Endothelial cell of umbilical vein (primary cell): ENCODE measurements at regions not wholly inside any gene's neighbourhood (a gene's known extent, or its start where the extent isn't known, plus 50 kb on each side); places are given as distances from the start of the nearest gene placed in this dataset.

Source experiments
- BruUV-seq: library from RNA; stranded (reverse); fragments of 400-500 nt; replicated peaks from 2 replicates; lab custom pipeline; 2021; lab: Mats Ljungman, UMichigan
- CTCF ChIA-PET: fragments of 300-600, 350-600 bp; sonication (Branson Sonifier 250); formaldehyde crosslinking; loops from one replicate; lab custom pipeline; 2021; ENCODE audit warnings: antibody characterized with exemption, inconsistent platforms; lab: Charles Lee
- POLR2A ChIA-PET: fragments of 300-600, 350-600 bp; sonication (Branson Sonifier 250); formaldehyde crosslinking; loops from one replicate; lab custom pipeline; 2021; ENCODE audit warnings: antibody characterized with exemption, inconsistent platforms; lab: Charles Lee
- DNase-seq: peaks from one replicate; pipeline ENCODE4 v3.0.0-alpha.2; 2011; ENCODE audit warnings: low read depth, low spot score
- FAIRE-seq: peaks from 2 replicates; lab custom pipeline; 2011; peaks lifted over from hg19 to GRCh38; lab: Jason Lieb, UNC
- H2AFZ ChIP-seq: 2 replicates; pipeline ENCODE4 v1.6.0; 2012; ENCODE audit warnings: low read depth, low read length, control low read depth, inconsistent platforms
- H3K27ac ChIP-seq: 2 replicates; pipeline ENCODE4 v1.5.1; 2011; ENCODE audit warnings: low read depth, mild to moderate bottlenecking, control low read depth, low read length, moderate library complexity; ENCODE audit not compliant: insufficient read depth
- H3K27me3 ChIP-seq, 2 experiments: 2 replicates each; pipeline versions ENCODE4 v1.6.0 to v1.6.1; 2011; ENCODE audit warnings: low read length in 2 of 2, mixed read lengths in 1 of 2; ENCODE audit not compliant: control insufficient read depth in 2 of 2, insufficient read depth in 2 of 2
- H3K36me3 ChIP-seq, 2 experiments: 2 replicates in 1 of 2; 3 replicates in 1 of 2; pipeline ENCODE4 v1.5.1; 2011; ENCODE audit warnings: low read length in 2 of 2, mild to moderate bottlenecking in 1 of 2, moderate library complexity in 1 of 2; ENCODE audit not compliant: control insufficient read depth in 2 of 2, insufficient read depth in 2 of 2; ENCODE audit errors: extremely low read depth in 1 of 2
- H3K4me1 ChIP-seq: 3 replicates; pipeline ENCODE4 v1.5.1; 2011; ENCODE audit warnings: mild to moderate bottlenecking, low read length; ENCODE audit not compliant: control insufficient read depth, insufficient read depth; ENCODE audit errors: extremely low read depth
- H3K4me2 ChIP-seq: 2 replicates; pipeline ENCODE4 v1.6.1; 2011; ENCODE audit warnings: low read length, control low read depth, mixed read lengths; ENCODE audit not compliant: insufficient read depth
- H3K4me3 ChIP-seq, 3 experiments: fragments of 200-600 bp in 1 of 3; sonication (generic), shearing (Covaris generic) in 1 of 3; replicated peaks in 1 of 3; 2 replicates each; pipeline ENCODE4 v1.5.1; 2011 to 2016; ENCODE audit warnings: control low read depth in 3 of 3, low read length in 3 of 3, mild to moderate bottlenecking in 2 of 3, inconsistent platforms in 1 of 3, low read depth in 1 of 3, moderate library complexity in 1 of 3; ENCODE audit not compliant: insufficient read depth in 1 of 3
- H3K79me2 ChIP-seq: 2 replicates; pipeline ENCODE4 v1.6.0; 2012; ENCODE audit warnings: low read length, inconsistent platforms; ENCODE audit not compliant: control insufficient read depth, insufficient read depth
- H3K9ac ChIP-seq: replicated peaks from 2 replicates; pipeline ENCODE3; 2011; ENCODE audit warnings: low read length, control low read depth; ENCODE audit not compliant: insufficient read depth; ENCODE audit errors: extremely low read depth
- H3K9me1 ChIP-seq: replicated peaks from 3 replicates; pipeline ENCODE4 v1.6.0; 2011; ENCODE audit warnings: mild to moderate bottlenecking, low read length; ENCODE audit not compliant: control insufficient read depth, insufficient read depth; ENCODE audit errors: extremely low read depth
- H3K9me3 ChIP-seq: replicated peaks from 2 replicates; pipeline ENCODE4 v1.5.1; 2012; ENCODE audit warnings: low read length, inconsistent platforms; ENCODE audit not compliant: control insufficient read depth, insufficient read depth
- H4K20me1 ChIP-seq: replicated peaks from 2 replicates; pipeline ENCODE3; 2011; ENCODE audit warnings: mild to moderate bottlenecking, low read length; ENCODE audit not compliant: control insufficient read depth, insufficient read depth; ENCODE audit errors: extremely low read depth
- FOS ChIP-seq: IDR thresholded peaks from 2 replicates; pipeline ENCODE4 v1.6.1; 2011; ENCODE audit warnings: mild to moderate bottlenecking, low read length, moderate library complexity, borderline replicate concordance; ENCODE audit not compliant: insufficient read depth
- GATA2 ChIP-seq: IDR thresholded peaks from 2 replicates; pipeline ENCODE4 v1.7.0; 2011; ENCODE audit warnings: low read depth, mild to moderate bottlenecking, moderate library complexity, mixed read lengths, low read length; ENCODE audit not compliant: insufficient read length, insufficient read depth
- JUN ChIP-seq: IDR thresholded peaks from 2 replicates; pipeline ENCODE4 v1.6.1; 2011; ENCODE audit warnings: borderline replicate concordance, low read depth; ENCODE audit not compliant: insufficient read length, insufficient read depth
- MYC ChIP-seq: IDR thresholded peaks from one replicate; pipeline ENCODE4 v1.6.1; 2011; ENCODE audit warnings: mild to moderate bottlenecking, low read depth, low read length
- dilution Hi-C: fragments of 300-500 bp; cut with MboI; formaldehyde crosslinking; loops from one replicate; pipeline ENCODE4 v1.15.0; 2019; ENCODE audit warnings: low sequenced_read_pairs; ENCODE audit not compliant: extremely low pct_ligation_motif_present
- intact Hi-C: fragments of 100-400 bp; cut with micrococcal nuclease; formaldehyde crosslinking; loops from one replicate; pipeline ENCODE4 v1.10.0; 2022
- TF ChIP-seq, protein P1 (sequence below), 2 donors: IDR thresholded peaks; 1 replicate in 1 of 2; 2 replicates in 1 of 2; pipeline ENCODE4 v1.5.1; 2011; ENCODE audit warnings: low read length in 2 of 2, mild to moderate bottlenecking in 2 of 2, moderate library complexity in 2 of 2, control low read depth in 1 of 2, inconsistent platforms in 1 of 2, low read depth in 1 of 2; ENCODE audit not compliant: insufficient read depth in 1 of 2; ENCODE audit errors: extremely low read depth in 1 of 2

DNA sequence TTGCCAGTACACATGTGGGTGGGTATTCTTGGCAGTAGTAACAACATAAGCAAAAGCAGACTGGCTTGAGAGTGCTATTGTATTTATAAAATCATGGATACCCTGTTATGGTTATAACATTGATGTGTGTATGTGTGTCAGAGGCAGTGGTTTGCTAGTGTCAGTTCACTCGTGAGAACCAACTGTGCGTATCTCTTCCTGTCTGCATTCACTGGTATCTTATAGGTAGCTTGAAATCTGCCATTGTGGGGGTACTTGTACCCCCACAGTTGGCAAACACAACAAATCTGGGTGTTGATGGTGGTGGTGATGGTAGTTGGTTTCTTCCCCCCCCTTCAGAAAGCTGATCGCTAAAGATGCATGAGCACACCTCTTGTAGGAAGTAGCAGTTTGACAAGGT, 355.8 kb upstream of the SATB1 start:
- Histone ChIP-seq H3K36me3 (no peaks in the 10 kb centered on the region), H3K27me3 (no peaks in the 10 kb centered on the region), H3K27ac (no peak overlapping the region), H3K9me3 (no peaks in the 10 kb centered on the region), H3K79me2 (no peaks in the 10 kb centered on the region), H3K4me1 (no peaks in the 10 kb centered on the region), H2AFZ (no peak overlapping the region), H3K9ac (no peak overlapping the region), H3K4me2 (no peak overlapping the region), H3K9me1 (no peaks in the 10 kb centered on the region), H3K4me3 (no peak overlapping the region), H4K20me1 (no peaks in the 10 kb centered on the region)
- intact Hi-C loops (no loop called here), dilution Hi-C loops (no loop called here)
- FAIRE-seq, result no peak
- ChIA-PET POLR2A (no interaction called here), CTCF (no interaction called here)
- TF ChIP-seq JUN (no peak), FOS (no peak), MYC (no peak)
- BruUV-seq, result no TSS peak
- no peak for DNase-seq

DNA sequence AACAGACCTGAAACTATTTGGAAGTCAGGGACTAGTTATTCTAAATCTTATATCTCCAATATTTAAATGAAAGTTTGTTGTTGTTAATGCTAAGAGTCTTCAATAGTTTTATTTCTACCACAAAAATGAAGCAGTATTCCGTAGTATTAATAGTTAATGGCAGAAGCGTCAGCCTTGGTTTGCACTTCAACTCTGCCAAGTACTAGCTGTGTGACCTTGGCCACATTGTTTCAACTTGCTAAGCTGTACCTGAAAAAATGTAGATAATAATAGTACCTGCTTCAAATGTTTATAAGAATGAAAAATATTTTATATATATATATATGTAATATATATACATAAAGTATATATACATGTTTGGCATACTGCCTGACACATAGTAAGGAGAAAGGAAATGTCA, 354.6 kb upstream of the SATB1 start:
- intact Hi-C loops (no loop called here), dilution Hi-C loops (no loop called here)
- POLR2A ChIA-PET, result no interaction called here
- Histone ChIP-seq H2AFZ (no peak overlapping the region), H3K4me1 (no peaks in the 10 kb centered on the region), H3K4me3 (no peak overlapping the region), H3K9ac (no peak overlapping the region), H3K9me3 (no peaks in the 10 kb centered on the region), H3K27ac (no peak overlapping the region), H3K4me2 (no peak overlapping the region), H3K36me3 (no peaks in the 10 kb centered on the region), H3K79me2 (no peaks in the 10 kb centered on the region), H3K9me1 (no peaks in the 10 kb centered on the region), H4K20me1 (no peaks in the 10 kb centered on the region), H3K27me3 (no peaks in the 10 kb centered on the region)
- BruUV-seq, result no TSS peak
- CTCF ChIA-PET, result no interaction called here
- no peak for FAIRE-seq
- TF ChIP-seq FOS (no peak), GATA2 (no peak)
- TF ChIP-seq, protein P1, sequence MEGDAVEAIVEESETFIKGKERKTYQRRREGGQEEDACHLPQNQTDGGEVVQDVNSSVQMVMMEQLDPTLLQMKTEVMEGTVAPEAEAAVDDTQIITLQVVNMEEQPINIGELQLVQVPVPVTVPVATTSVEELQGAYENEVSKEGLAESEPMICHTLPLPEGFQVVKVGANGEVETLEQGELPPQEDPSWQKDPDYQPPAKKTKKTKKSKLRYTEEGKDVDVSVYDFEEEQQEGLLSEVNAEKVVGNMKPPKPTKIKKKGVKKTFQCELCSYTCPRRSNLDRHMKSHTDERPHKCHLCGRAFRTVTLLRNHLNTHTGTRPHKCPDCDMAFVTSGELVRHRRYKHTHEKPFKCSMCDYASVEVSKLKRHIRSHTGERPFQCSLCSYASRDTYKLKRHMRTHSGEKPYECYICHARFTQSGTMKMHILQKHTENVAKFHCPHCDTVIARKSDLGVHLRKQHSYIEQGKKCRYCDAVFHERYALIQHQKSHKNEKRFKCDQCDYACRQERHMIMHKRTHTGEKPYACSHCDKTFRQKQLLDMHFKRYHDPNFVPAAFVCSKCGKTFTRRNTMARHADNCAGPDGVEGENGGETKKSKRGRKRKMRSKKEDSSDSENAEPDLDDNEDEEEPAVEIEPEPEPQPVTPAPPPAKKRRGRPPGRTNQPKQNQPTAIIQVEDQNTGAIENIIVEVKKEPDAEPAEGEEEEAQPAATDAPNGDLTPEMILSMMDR (IDR thresholded peaks at IDR 0.05; ENCODE audit: extremely low read depth in 1 of 2, insufficient read depth in 1 of 2, low read depth in 1 of 2, low read length in 2 of 2), result no peak
- no peak for DNase-seq
